Body of pancreas (tissue), 4 donors: ENCODE measurements at regions not wholly inside any gene's neighbourhood (a gene's known extent, or its start where the extent isn't known, plus 50 kb on each side); places are given as distances from the start of the nearest gene placed in this dataset.

ENCODE experiments used
- ATAC-seq: fragments of 150-250 bp; one replicate; pipeline ENCODE4 v1.9.1; 2016
- DNase-seq, 4 donors: peaks; one replicate each; pipeline ENCODE4 v3.0.0-alpha.2; 2019
- H3K27ac ChIP-seq, 4 donors: fragments of 200-600 bp; sonication (generic); 1 replicate in 3 of 4; 2 replicates in 1 of 4; pipeline versions ENCODE4 v1.5.1 to v1.6.1; 2016 to 2019; ENCODE audit warnings: mild to moderate bottlenecking in 1 of 4, mixed read lengths in 1 of 4, moderate library complexity in 1 of 4
- H3K27me3 ChIP-seq, 2 donors: fragments of 200-600 bp; sonication (generic); one replicate each; pipeline ENCODE4 v1.6.0; 2016; ENCODE audit warnings: mild to moderate bottlenecking in 1 of 2
- H3K36me3 ChIP-seq, 2 donors: fragments of 200-600 bp; sonication (generic); replicated peaks in 1 of 2; 2 replicates each; pipeline ENCODE4 v1.5.1; 2016; ENCODE audit warnings: low read depth in 2 of 2; ENCODE audit not compliant: insufficient read depth in 1 of 2
- H3K4me1 ChIP-seq: fragments of 200-600 bp; sonication (generic); one replicate; pipeline ENCODE4 v1.6.0; 2016
- H3K4me3 ChIP-seq, 2 donors: fragments of 200-600 bp; sonication (generic); 1 replicate in 1 of 2; 2 replicates in 1 of 2; pipeline ENCODE4 v1.5.1; 2016 to 2019
- H3K9me3 ChIP-seq, 3 donors: fragments of 200-600 bp; sonication (generic); 1 replicate in 2 of 3; 2 replicates in 1 of 3; pipeline ENCODE4 v1.5.1; 2016
- POLR2A ChIP-seq, 3 donors: fragments of 450-650 bp; IDR thresholded peaks; one replicate each; pipeline ENCODE4 v1.6.1; 2016; ENCODE audit warnings: antibody characterized with exemption in 3 of 3, mild to moderate bottlenecking in 2 of 3
- WGBS, 2 donors: methylation state at CpG; one replicate each; pipeline ENCODE4 v1.1.5; 2017; 5-methylcytosine and 5-hydroxymethylcytosine counted together
- intact Hi-C: fragments of 100-400 bp; cut with DNase I; formaldehyde crosslinking; loops from one replicate; pipeline ENCODE4 v1.15.1; 2023
- TF ChIP-seq, protein P1 (sequence below), 7 experiments: fragments of 450-650 bp in 4 of 7; fragments of 200-600 bp in 3 of 7; sonication (generic) in 3 of 7; IDR thresholded peaks; one replicate each; pipeline ENCODE4 v1.5.1; 2016 to 2019; ENCODE audit warnings: antibody characterized with exemption in 7 of 7

DNA sequence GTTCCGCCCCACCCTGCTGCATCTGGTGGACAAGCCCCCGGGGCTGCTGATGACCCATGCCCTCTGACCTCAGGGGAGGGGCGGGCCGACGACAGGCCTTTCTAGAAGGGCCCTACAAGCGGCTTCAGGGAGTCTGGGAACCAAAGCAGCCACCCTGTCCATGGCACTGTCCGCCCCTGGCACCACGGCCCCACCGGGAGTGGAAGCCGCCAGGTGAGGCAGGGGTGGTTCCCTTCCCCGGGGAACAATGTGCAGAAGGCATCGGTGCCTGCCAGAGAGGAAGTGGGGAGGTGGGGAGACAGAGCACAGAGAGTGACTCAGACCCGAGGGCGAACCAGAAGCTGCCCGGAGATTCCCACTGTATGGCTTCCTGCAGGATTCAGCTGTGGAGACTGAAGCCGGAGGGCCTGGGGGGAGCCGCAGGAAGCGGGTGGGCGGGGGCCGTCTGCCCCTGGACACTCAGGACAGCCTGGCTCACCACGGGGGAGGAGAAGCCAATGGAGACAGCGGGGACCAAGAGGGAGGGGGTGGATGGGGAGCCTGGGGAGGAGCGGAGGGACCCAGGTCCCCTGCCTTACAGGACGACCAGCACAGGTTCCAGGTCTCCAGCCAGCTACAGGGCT lies 134.0 kb downstream of the TPRA1 start:
- H3K4me1 ChIP-seq, result peaks cover 17% of the 10 kb centered on the region
- TF ChIP-seq, protein P1, sequence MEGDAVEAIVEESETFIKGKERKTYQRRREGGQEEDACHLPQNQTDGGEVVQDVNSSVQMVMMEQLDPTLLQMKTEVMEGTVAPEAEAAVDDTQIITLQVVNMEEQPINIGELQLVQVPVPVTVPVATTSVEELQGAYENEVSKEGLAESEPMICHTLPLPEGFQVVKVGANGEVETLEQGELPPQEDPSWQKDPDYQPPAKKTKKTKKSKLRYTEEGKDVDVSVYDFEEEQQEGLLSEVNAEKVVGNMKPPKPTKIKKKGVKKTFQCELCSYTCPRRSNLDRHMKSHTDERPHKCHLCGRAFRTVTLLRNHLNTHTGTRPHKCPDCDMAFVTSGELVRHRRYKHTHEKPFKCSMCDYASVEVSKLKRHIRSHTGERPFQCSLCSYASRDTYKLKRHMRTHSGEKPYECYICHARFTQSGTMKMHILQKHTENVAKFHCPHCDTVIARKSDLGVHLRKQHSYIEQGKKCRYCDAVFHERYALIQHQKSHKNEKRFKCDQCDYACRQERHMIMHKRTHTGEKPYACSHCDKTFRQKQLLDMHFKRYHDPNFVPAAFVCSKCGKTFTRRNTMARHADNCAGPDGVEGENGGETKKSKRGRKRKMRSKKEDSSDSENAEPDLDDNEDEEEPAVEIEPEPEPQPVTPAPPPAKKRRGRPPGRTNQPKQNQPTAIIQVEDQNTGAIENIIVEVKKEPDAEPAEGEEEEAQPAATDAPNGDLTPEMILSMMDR (IDR thresholded peaks at IDR 0.05), result no peak
- TF ChIP-seq POLR2A (IDR thresholded peaks at IDR 0.05), result no peak
- no peak overlapping the region for H3K27ac ChIP-seq
- peak in 3 of 4 donors; percentile 16 to 32 (median 20) for DNase-seq
- H3K27me3 ChIP-seq, result peaks cover 6 to 12% of the 10 kb centered on the region in 2 donors
- no peaks in the 10 kb centered on the region for H3K9me3 ChIP-seq
- no peak overlapping the region for H3K4me3 ChIP-seq
- 7 to 15% methylated on average over 11 to 24 of the region's 24 CpGs for WGBS, 2 donors
- intact Hi-C loops, result loop anchor here (10.0 kb wide), 3 partner anchors 702 to 932 kb away; partner anchors contain the start of gene CHST13
- H3K36me3 ChIP-seq, result no peaks in the 10 kb centered on the region
- ATAC-seq, result peak; percentile 31

DNA sequence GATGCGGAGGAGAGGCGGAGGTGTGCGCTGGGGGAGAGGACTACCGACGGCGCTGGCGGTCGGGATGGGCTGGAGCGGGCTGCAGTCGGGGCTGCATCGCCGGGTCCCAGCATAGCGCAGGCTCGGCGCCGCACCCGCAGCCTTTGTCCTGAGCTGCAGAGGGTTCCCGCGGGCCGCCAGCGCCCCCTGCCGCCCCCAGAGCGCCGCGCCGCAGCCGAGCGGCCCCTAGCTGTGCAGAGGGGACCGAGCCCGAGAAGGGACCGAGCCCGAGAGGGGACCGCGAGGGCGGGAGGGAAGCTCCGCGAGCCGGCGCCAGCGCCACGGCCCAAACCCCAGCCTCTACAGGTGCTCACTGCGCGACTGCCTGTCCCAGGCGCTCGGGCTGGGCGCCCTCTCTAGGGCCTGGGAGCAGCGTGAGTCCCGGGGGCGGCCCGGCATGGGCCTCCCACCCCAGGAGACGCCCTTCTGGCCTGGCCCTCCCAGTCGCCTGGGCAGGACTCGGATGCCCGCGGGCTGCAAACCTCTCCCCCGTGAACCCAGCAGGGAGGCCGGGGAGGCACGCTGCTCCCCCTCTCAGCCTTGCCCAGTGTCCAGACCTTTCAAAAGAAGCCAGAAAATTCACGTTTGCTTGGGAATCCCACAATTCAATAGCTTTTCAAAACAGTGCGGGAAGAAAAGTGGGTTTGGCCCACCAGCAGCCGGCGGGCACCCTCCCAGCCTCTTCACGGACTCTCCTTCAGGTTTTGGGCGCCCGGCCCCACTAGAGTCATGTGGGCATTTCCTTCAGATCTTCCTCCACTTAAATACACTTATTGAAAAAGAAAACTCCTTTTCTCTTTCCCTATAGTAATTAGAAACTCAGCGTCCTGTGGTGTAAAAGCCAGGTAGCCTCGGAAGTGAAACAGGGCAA lies 134.7 kb downstream of the TPRA1 start:
- no peak overlapping the region for H3K27ac ChIP-seq
- TF ChIP-seq, protein P1 (IDR thresholded peaks at IDR 0.05), result peak; percentile 85 to 99 (median 95)
- no peak for TF ChIP-seq POLR2A (IDR thresholded peaks at IDR 0.05)
- H3K4me3 ChIP-seq, result no peak overlapping the region
- H3K4me1 ChIP-seq, result peaks cover 17% of the 10 kb centered on the region
- no peaks in the 10 kb centered on the region for H3K36me3 ChIP-seq
- intact Hi-C loops, result loop anchor here (10.0 kb wide), 3 partner anchors 701 to 931 kb away; partner anchors contain the start of gene CHST13
- peaks cover 6 to 12% of the 10 kb centered on the region in 2 donors for H3K27me3 ChIP-seq
- ATAC-seq (peak; percentile 85), DNase-seq (peak; percentile 65 to 79 (median 70))
- 4 to 13% methylated on average over 22 to 63 of the region's 67 CpGs for WGBS, 2 donors
- no peaks in the 10 kb centered on the region for H3K9me3 ChIP-seq

- WGBS, 2 donors, result 74% methylated on average over 8 of the region's 8 CpGs
- H3K27me3 ChIP-seq, result peaks cover 6 to 12% of the 10 kb centered on the region in 2 donors
- no peaks in the 10 kb centered on the region for H3K36me3 ChIP-seq
- H3K4me3 ChIP-seq, result no peak overlapping the region
- H3K9me3 ChIP-seq, result no peaks in the 10 kb centered on the region
- H3K27ac ChIP-seq, result no peak overlapping the region
- no peak for ATAC-seq
- DNase-seq, result no peak
- intact Hi-C loops, result loop anchor here (10.0 kb wide), 3 partner anchors 700 to 930 kb away; partner anchors contain the start of gene CHST13
- peaks cover 17% of the 10 kb centered on the region for H3K4me1 ChIP-seq
- TF ChIP-seq, protein P1 (IDR thresholded peaks at IDR 0.05), result no peak
- no peak for TF ChIP-seq POLR2A (IDR thresholded peaks at IDR 0.05)
These were observed 135.6 kb downstream of the TPRA1 start for GRCh38 chr3:127454968-127455367.

DNA sequence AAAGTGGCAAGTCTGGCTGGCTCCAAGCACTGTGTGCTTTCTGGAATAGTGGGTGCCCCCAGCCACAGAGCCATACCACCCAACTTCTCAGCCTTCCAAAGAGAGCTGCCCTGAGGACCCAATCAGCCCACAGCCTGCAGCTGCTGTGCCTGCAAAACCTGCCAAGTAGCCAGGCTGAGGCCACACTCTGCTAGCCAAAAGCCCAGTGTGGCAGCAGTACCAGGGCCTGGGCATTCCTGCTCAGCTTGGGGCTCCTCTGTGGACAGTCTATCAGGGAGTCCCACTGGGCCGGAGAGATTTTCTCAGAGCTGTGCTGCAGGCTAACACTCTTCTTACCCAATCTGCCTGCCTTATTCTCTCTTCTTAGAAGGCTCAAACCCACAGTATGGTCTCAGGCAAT lies 136.5 kb downstream of the TPRA1 start:
- TF ChIP-seq POLR2A (IDR thresholded peaks at IDR 0.05), result no peak
- TF ChIP-seq, protein P1 (IDR thresholded peaks at IDR 0.05), result no peak
- peak in 1 of 4 donors; percentile 3 for DNase-seq
- 69 to 83% methylated on average over 1 of the region's 1 CpG for WGBS, 2 donors
- Histone ChIP-seq H3K27me3 (peaks cover 6 to 12% of the 10 kb centered on the region in 2 donors), H3K9me3 (no peaks in the 10 kb centered on the region), H3K4me1 (peaks cover 17% of the 10 kb centered on the region), H3K27ac (no peak overlapping the region), H3K4me3 (no peak overlapping the region), H3K36me3 (no peaks in the 10 kb centered on the region)
- intact Hi-C loops, result loop anchor here (10.0 kb wide), 3 partner anchors 699 to 929 kb away; partner anchors contain the start of gene CHST13
- no peak for ATAC-seq
